HG03378 (cell line): ENCODE measurements at regions not wholly inside any gene's neighbourhood (a gene's known extent, or its start where the extent isn't known, plus 50 kb on each side); places are given as distances from the start of the nearest gene placed in this dataset.
"Not testable (repeated sequence)": the region's sequence is repeated elsewhere in the genome, so short reads cannot be mapped to it uniquely, and the experiment has no call there.

Source experiments
- ATAC-seq: cut with Tn5 transposase; IDR thresholded peaks from one replicate; pipeline ENCODE4 v1.9.1; 2021; ENCODE audit warnings: mild to moderate bottlenecking, moderate library complexity; ENCODE audit not compliant: unreplicated experiment

DNA sequence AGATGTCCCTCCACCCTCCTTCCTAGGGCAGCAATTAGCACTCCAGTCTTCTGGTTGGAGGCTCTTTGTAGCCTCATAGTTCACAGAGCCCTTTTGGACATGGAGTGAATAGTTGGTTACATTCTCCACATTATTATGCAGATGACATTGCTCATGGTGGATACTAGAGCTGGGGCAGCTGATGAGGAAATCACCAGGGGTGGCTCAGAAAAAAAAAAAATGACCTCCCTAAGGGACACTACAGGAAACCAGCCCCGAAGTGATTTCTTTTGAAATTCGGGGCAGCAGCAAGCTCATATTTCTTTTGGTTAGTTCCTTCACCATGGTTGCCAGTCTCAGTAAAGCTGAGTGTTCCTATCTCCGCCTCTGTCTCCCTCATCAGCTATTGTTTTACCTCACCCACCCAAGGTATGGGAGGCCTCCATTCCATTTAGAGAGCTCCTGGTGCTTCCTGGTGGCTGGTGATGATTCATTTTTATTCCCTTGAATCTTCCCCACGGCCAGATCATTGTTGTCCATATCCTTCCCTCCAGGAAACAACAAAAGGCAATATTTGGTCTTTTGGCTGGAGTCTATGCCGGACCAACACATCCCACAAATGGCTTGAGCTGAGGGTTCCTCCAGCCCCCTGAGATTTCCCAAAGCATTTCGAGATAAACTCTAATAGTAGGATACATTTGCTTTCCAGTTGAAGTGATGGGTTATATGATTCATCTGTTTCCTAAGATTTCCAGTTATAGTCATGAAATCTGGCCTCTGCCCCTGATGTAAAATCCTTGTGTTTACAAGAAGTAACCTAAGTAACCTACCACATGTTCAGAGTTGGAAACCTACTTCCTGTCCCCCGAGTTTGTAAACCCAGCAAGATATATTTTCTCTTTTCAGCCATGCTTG is 56.2 kb upstream of the NID2 start:
- ATAC-seq = no peak

DNA sequence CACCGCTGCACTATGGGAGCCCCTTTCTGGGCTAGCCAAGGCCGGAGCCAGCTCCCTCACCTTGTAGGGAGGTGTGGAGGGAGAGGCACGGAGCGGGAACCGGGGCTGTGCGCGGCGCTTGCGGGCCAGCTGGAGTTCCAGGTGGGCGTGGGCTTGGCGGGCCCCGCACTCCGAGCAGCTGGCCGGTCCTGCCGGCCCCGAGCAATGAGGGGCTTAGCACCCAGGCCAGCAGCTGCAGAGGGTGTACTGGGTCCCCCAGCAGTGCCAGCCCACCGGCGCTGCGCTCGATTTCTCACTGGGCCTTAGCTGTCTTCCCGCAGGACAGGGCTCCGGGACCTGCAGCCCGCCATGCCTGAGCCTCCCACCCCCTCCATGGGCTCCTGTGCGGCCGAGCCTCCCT is 53.3 kb upstream of the NID2 start:
- ATAC-seq = not testable (repeated sequence)

DNA sequence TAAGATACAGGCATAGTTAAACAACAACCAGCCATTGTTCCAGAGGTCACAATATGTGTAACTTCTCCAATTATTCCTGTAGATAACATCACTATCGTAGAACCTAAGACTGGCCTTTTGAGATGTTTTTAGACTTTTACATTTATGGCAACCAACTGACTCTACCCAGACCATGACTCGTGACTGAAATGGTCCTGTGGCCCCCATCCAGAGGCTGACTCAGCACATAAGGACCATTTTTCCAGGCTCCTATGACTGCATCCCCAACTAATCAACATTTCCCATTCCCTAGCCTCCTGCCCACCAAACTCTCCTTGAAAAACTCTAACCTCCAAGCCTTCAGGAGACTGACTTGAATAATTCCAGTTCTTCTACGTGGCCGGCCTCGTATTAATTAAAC is 52.6 kb upstream of the NID2 start:
- ATAC-seq = no peak

DNA sequence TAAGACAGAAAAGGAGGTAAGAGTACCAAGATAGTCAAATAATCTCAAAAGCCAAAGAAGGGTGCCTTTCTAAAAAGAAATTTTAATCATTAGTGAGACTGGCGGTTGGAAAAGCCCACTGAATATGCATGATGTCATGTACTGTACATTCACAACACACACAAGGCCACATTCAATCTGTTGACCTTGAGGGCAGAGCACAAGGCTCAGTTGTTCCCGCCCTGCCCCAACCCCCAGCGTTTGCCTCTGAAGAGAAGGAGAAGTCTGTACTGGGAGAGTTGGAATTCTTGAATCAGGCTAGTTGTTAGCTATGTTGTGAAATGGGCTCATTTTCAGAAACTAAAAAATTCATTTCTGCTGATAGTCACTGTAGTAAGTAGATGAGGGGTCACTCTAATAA is 50.2 kb upstream of the NID2 start:
- ATAC-seq = no peak
